Mucosa of descending colon (tissue), 3 donors: ENCODE measurements at regions not wholly inside any gene's neighbourhood (a gene's known extent, or its start where the extent isn't known, plus 50 kb on each side); places are given as distances from the start of the nearest gene placed in this dataset.
A peak's percentile ranks its signal among the peaks of the same experiment; 100 is the strongest.

Experiments used
- ATAC-seq: fragments of 200-7000 bp; cut with Tn5 transposase; one replicate; pipeline ENCODE4 v1.9.1; 2020; ENCODE audit warnings: mild to moderate bottlenecking, moderate library complexity
- DNase-seq, 3 donors: peaks; one replicate each; pipeline ENCODE4 v3.0.0-alpha.2; 2020
- H3K36me3 ChIP-seq: fragments of 200-600 bp; one replicate; pipeline ENCODE4 v1.8.0; 2021; ENCODE audit warnings: low read depth, mild to moderate bottlenecking
- H3K4me1 ChIP-seq: fragments of 200-600 bp; one replicate; pipeline ENCODE4 v1.8.0; 2021; ENCODE audit warnings: low read depth, mild to moderate bottlenecking
- H3K4me3 ChIP-seq: fragments of 200-600 bp; one replicate; pipeline ENCODE4 v1.8.0; 2021; ENCODE audit warnings: mild to moderate bottlenecking
- H3K9me3 ChIP-seq: fragments of 200-600 bp; one replicate; pipeline ENCODE4 v1.8.0; 2021; ENCODE audit warnings: mild to moderate bottlenecking
- CTCF ChIP-seq: fragments of 200-600 bp; IDR thresholded peaks from one replicate; pipeline ENCODE4 v1.8.0; 2022; ENCODE audit warnings: antibody characterized with exemption, mild to moderate bottlenecking
- intact Hi-C, 2 donors: fragments of 100-400 bp; cut with DNase I in 1 of 2; cut with micrococcal nuclease in 1 of 2; formaldehyde crosslinking; loops; one replicate each; pipeline versions ENCODE4 v1.11.0 to v1.11.1; 2022; cut with DNase I, micrococcal nuclease
- donor health status: DM: no; HTN: no; CAD: no; lungs with moderate emphysema.
- donor health status: DM: no; HTN: no; CAD: no.
- donor health status: DM: no; HTN: yes; CAD: no.

GRCh38 chr3:5299161-5299560, 111.7 kb downstream of the EDEM1 start:
- intact Hi-C loops = no loop called here
- Histone ChIP-seq H3K4me1 (no peaks in the 10 kb centered on the region), H3K36me3 (no peaks in the 10 kb centered on the region), H3K9me3 (no peaks in the 10 kb centered on the region), H3K4me3 (no peak overlapping the region)
- no peak for TF ChIP-seq CTCF
- DNase-seq (no peak), ATAC-seq (no peak)

- DNase-seq (no peak), ATAC-seq (no peak)
- Histone ChIP-seq H3K4me3 (no peak overlapping the region), H3K4me1 (peaks cover 5% of the 10 kb centered on the region), H3K9me3 (no peaks in the 10 kb centered on the region), H3K36me3 (no peaks in the 10 kb centered on the region)
- TF ChIP-seq CTCF = no peak
- intact Hi-C loops = no loop called here
Observed at GRCh38 chr3:5300638-5301037, 113.1 kb downstream of the EDEM1 start.

GRCh38 chr3:5301651-5302297, 114.3 kb downstream of the EDEM1 start:
- Histone ChIP-seq H3K4me3 (no peak overlapping the region), H3K9me3 (no peaks in the 10 kb centered on the region), H3K4me1 (peaks cover 5% of the 10 kb centered on the region), H3K36me3 (no peaks in the 10 kb centered on the region)
- no peak for DNase-seq
- no peak for ATAC-seq
- intact Hi-C loops = no loop called here
- TF ChIP-seq CTCF = no peak

- ATAC-seq (no peak), DNase-seq (no peak)
- Histone ChIP-seq H3K9me3 (no peaks in the 10 kb centered on the region), H3K4me1 (peaks cover 5% of the 10 kb centered on the region), H3K36me3 (no peaks in the 10 kb centered on the region), H3K4me3 (no peak overlapping the region)
- intact Hi-C loops = no loop called here
- no peak for TF ChIP-seq CTCF
Observed at GRCh38 chr3:5302661-5303060, 115.2 kb downstream of the EDEM1 start.

GRCh38 chr3:5304188-5304587, 116.7 kb downstream of the EDEM1 start:
- Histone ChIP-seq H3K36me3 (no peaks in the 10 kb centered on the region), H3K4me1 (peaks cover 5% of the 10 kb centered on the region), H3K4me3 (no peak overlapping the region), H3K9me3 (no peaks in the 10 kb centered on the region)
- no peak for TF ChIP-seq CTCF
- no peak for DNase-seq
- intact Hi-C loops = no loop called here
- peak; percentile 56 for ATAC-seq
